ENCODE measurements at regions not wholly inside any gene's neighbourhood (a gene's known extent, or its start where the extent isn't known, plus 50 kb on each side); places are given as distances from the start of the nearest gene placed in this dataset.

DNA sequence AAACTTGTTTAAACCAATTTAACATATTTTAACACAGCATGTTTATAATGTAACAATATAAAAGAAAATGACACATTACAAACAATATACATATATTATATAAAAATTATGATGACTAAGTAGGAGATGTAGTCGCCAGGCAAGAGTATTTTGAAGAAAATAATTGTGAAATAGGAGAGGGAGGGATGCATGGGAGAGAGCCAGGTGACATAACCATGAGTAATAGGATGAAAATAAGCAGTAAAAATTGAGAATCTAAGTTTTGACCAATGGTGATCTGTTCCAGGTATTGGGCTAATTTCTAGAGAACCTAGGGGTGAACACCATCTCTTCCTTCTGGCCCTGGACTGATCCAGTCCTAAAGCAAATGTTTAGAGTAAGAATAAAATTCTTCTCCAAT is 315.2 kb upstream of the G2E3 start:
- TF ChIP-seq, protein P1, sequence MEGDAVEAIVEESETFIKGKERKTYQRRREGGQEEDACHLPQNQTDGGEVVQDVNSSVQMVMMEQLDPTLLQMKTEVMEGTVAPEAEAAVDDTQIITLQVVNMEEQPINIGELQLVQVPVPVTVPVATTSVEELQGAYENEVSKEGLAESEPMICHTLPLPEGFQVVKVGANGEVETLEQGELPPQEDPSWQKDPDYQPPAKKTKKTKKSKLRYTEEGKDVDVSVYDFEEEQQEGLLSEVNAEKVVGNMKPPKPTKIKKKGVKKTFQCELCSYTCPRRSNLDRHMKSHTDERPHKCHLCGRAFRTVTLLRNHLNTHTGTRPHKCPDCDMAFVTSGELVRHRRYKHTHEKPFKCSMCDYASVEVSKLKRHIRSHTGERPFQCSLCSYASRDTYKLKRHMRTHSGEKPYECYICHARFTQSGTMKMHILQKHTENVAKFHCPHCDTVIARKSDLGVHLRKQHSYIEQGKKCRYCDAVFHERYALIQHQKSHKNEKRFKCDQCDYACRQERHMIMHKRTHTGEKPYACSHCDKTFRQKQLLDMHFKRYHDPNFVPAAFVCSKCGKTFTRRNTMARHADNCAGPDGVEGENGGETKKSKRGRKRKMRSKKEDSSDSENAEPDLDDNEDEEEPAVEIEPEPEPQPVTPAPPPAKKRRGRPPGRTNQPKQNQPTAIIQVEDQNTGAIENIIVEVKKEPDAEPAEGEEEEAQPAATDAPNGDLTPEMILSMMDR (IDR thresholded peaks at IDR 0.05; ENCODE audit: low read length) = no peak
- TF ChIP-seq EZH2 (optimal IDR thresholded peaks at IDR 0.05; ENCODE audit: low read depth, low read length) (no peak), EZH2phosphoT487 (IDR thresholded peaks at IDR 0.05; ENCODE audit: low read length) (no peak)
